PC-3 (cell line): ENCODE measurements at regions not wholly inside any gene's neighbourhood (a gene's known extent, or its start where the extent isn't known, plus 50 kb on each side); places are given as distances from the start of the nearest gene placed in this dataset.

Experiments used
- EZH2 ChIP-seq: fragments of 300-600 bp; sonication (generic); IDR thresholded peaks from one replicate; pipeline ENCODE4 v1.6.1; 2017; ENCODE audit warnings: antibody characterized with exemption, mild to moderate bottlenecking, low read length; ENCODE audit not compliant: unreplicated experiment
- TF ChIP-seq, protein P1 (sequence below): fragments of 300-600 bp; sonication (generic); conservative IDR thresholded peaks from 2 replicates; pipeline ENCODE4 v1.5.1; 2017; ENCODE audit warnings: antibody characterized with exemption, low read depth, mild to moderate bottlenecking, low read length

GRCh38 chr5:163347671-163348070 lies 89.7 kb upstream of the CCNG1 start:
- TF ChIP-seq, protein P1, sequence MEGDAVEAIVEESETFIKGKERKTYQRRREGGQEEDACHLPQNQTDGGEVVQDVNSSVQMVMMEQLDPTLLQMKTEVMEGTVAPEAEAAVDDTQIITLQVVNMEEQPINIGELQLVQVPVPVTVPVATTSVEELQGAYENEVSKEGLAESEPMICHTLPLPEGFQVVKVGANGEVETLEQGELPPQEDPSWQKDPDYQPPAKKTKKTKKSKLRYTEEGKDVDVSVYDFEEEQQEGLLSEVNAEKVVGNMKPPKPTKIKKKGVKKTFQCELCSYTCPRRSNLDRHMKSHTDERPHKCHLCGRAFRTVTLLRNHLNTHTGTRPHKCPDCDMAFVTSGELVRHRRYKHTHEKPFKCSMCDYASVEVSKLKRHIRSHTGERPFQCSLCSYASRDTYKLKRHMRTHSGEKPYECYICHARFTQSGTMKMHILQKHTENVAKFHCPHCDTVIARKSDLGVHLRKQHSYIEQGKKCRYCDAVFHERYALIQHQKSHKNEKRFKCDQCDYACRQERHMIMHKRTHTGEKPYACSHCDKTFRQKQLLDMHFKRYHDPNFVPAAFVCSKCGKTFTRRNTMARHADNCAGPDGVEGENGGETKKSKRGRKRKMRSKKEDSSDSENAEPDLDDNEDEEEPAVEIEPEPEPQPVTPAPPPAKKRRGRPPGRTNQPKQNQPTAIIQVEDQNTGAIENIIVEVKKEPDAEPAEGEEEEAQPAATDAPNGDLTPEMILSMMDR = peak; percentile 94
- TF ChIP-seq EZH2 = no peak
